HL-60 (cell line): ENCODE measurements at regions not wholly inside any gene's neighbourhood (a gene's known extent, or its start where the extent isn't known, plus 50 kb on each side); places are given as distances from the start of the nearest gene placed in this dataset.

Experiments
- CTCF ChIP-seq: IDR thresholded peaks from one replicate; pipeline ENCODE4 v1.5.1; 2011; ENCODE audit warnings: low read length, control low read depth, inconsistent platforms; ENCODE audit not compliant: insufficient read depth
- GABPA ChIP-seq: IDR thresholded peaks from 2 replicates; pipeline ENCODE4 v1.6.1; 2012; ENCODE audit warnings: low read depth
- POLR2AphosphoS5 ChIP-seq: IDR thresholded peaks from 2 replicates; pipeline ENCODE4 v1.6.1; 2012; ENCODE audit warnings: low read depth
- REST ChIP-seq: IDR thresholded peaks from 2 replicates; pipeline ENCODE4 v1.6.1; 2012; ENCODE audit warnings: low read depth; ENCODE audit not compliant: insufficient replicate concordance

GRCh38 chr13:110808138-110808537, 94.6 kb downstream of the ING1 start:
- TF ChIP-seq CTCF: no peak
- TF ChIP-seq POLR2AphosphoS5: no peak
- no peak for TF ChIP-seq REST
- no peak for TF ChIP-seq GABPA
